ENCODE measurements at regions not wholly inside any gene's neighbourhood (a gene's known extent, or its start where the extent isn't known, plus 50 kb on each side); places are given as distances from the start of the nearest gene placed in this dataset.

GRCh38 chr13:26839682-26840081 is 79.1 kb upstream of the GPR12 start:
- TF ChIP-seq POU2F2 (IDR thresholded peaks at IDR 0.05; ENCODE audit: low read depth, low read length) (no peak), POLR2AphosphoS5 (IDR thresholded peaks at IDR 0.05; ENCODE audit: low read depth, low read length) (no peak), POLR2A (IDR thresholded peaks at IDR 0.05; ENCODE audit: low read depth, low read length) (no peak), TAF1 (IDR thresholded peaks at IDR 0.05; ENCODE audit: low read depth, low read length) (no peak)
